ENCODE measurements at regions not wholly inside any gene's neighbourhood (a gene's known extent, or its start where the extent isn't known, plus 50 kb on each side); places are given as distances from the start of the nearest gene placed in this dataset.
A peak's percentile ranks its signal among the peaks of the same experiment; 100 is the strongest.

DNA sequence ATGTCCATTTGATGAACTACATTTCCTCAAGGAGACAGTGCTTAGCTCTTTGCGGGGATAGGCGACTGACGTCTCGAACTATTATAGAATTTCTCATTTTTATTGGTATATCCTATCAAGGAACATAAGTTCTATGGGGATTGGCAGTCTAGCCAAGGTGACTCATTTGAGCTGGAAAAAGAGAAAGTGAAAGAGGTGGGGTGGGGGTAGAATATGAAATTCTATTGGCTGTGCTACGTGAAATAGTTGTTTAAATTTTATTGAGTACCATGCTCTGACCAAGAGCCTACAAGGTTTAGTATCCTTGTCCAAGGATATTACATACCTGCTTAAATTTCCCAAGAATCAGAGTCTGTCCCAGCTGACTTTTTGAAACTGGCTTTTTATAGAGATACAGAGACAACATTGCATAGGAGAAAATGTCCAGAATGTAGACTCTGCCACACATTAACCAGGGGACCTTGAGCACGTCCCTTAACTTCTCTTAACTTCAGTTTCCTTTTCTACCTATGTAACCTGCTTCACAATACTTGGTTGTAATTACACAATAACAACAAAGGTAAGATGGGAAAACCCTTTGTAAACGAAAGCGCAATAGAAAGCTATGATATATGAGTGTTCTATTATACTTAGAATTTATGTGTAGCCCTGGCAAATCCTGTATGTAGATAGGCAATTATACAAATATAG lies 226.4 kb upstream of the WWC1 start:
- 0 out of 6 replicates have a peak overlapping the region, but pooled peaks of 1 of the 3 experiments have one; percentile 10 for H3K4me3 ChIP-seq (replicated peaks in 1 of 3; ENCODE audit: insufficient read depth in 1 of 3, low read depth in 2 of 3, low read length in 3 of 3)
- ChIA-PET POLR2A (no interaction called here), CTCF (ENCODE audit: low intra/inter-chr PET ratio, low total read pairs) (no interaction called here)
- H4K20me1 ChIP-seq (ENCODE audit: insufficient read depth, low read length): no peaks in the 10 kb centered on the region
- in situ Hi-C loops (cut with HindIII; ENCODE audit: extremely low pct_ligation_motif_present, low pct_unique_long_range_greater_than_20kb) (no loop called here), intact Hi-C loops (cut with micrococcal nuclease; ENCODE audit: unreplicated experiment) (no loop called here)
- no peak for TF ChIP-seq ZBTB7A (CRISPR knock-in tag; IDR thresholded peaks at IDR 0.05)
- peak; percentile 66 for TF ChIP-seq CEBPB (IDR thresholded peaks at IDR 0.05; ENCODE audit: borderline replicate concordance, low read depth, low read length)
- H3K27me3 ChIP-seq (ENCODE audit: control insufficient read depth in 1 of 2, insufficient read depth in 2 of 2, low read length in 2 of 2): peaks cover 0 to 5% of the 10 kb centered on the region in 2 experiments; a peak in 2 of 5 replicates
- H3K79me2 ChIP-seq (ENCODE audit: insufficient read depth, low read length): no peaks in the 10 kb centered on the region
- FAIRE-seq: no peak
- H3K9ac ChIP-seq (ENCODE audit: insufficient read depth, low read depth, low read length): no peak overlapping the region
- 33% methylated on average over 8 of the region's 8 CpGs for WGBS (ENCODE audit: low lambda C conversion rate)
- H3K4me2 ChIP-seq (ENCODE audit: low read depth, low read length): peak overlapping the region; percentile 15; the same call in 1 of the 2 replicates
- BruUV-seq (replicated peaks): no TSS peak
- peak; percentile 13 for DNase-seq (ENCODE audit: low spot score)
- no peak overlapping the region for H3K27ac ChIP-seq (ENCODE audit: extremely low read length, insufficient read depth, low read length)
- no peaks in the 10 kb centered on the region for H3K36me3 ChIP-seq (replicated peaks in 1 of 2; ENCODE audit: control insufficient read depth in 1 of 2, insufficient read depth in 2 of 2, low read length in 2 of 2)
- H2AFZ ChIP-seq (ENCODE audit: low read length): no peak overlapping the region
- H3K9me3 ChIP-seq (ENCODE audit: low read length): no peaks in the 10 kb centered on the region
- ATAC-seq: peak; percentile 86
- H3K4me1 ChIP-seq (ENCODE audit: insufficient read depth, low read length): peaks cover 5% of the 10 kb centered on the region; the same call in 1 of the 2 replicates

DNA sequence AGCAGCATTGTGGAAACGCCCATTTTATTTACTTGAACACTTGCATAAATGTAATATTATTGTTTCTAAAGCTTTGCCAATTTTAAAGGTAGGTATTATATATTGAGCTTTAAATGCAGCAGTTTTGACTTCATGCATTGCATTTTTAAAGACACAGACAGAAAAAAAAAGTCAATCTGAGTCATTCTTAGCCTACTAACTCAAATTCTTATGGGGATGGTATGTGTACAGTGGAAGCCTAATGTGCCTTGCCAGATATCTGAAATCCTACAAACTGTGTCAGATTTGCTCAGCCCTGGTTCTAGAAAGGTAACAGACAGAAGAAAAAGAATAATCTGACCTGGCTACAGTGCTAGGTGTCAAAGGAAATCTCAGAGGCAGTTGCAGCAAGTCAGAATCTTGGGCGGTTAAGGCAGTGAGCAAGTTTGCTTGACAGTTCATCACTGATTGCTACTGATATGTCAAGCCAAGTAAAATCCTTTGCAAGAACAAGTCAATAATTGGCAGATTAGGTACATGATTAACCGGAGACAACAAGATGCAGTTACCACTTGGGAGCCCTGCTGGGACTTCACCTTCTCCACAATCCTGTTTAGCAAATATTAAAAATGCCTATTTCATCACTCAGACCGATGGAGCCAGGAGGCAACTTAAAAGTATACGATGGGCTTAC lies 224.8 kb upstream of the WWC1 start:
- in situ Hi-C loops (cut with HindIII; ENCODE audit: extremely low pct_ligation_motif_present, low pct_unique_long_range_greater_than_20kb) (no loop called here), intact Hi-C loops (cut with micrococcal nuclease; ENCODE audit: unreplicated experiment) (no loop called here)
- no peaks in the 10 kb centered on the region for H4K20me1 ChIP-seq (ENCODE audit: insufficient read depth, low read length)
- no peak overlapping the region for H2AFZ ChIP-seq (ENCODE audit: low read length)
- ATAC-seq: no peak
- H3K36me3 ChIP-seq (replicated peaks in 1 of 2; ENCODE audit: control insufficient read depth in 1 of 2, insufficient read depth in 2 of 2, low read length in 2 of 2): no peaks in the 10 kb centered on the region
- no peak for FAIRE-seq
- 4% methylated on average over 5 of the region's 5 CpGs for WGBS (ENCODE audit: low lambda C conversion rate)
- no peak overlapping the region for H3K4me3 ChIP-seq (replicated peaks in 1 of 3; ENCODE audit: insufficient read depth in 1 of 3, low read depth in 2 of 3, low read length in 3 of 3)
- CTCF ChIA-PET (ENCODE audit: low intra/inter-chr PET ratio, low total read pairs): no interaction called here
- no peak overlapping the region for H3K9ac ChIP-seq (ENCODE audit: insufficient read depth, low read depth, low read length)
- POLR2A ChIA-PET: no interaction called here
- peaks cover 5% of the 10 kb centered on the region; the same call in 1 of the 2 replicates for H3K4me1 ChIP-seq (ENCODE audit: insufficient read depth, low read length)
- H3K27me3 ChIP-seq (ENCODE audit: control insufficient read depth in 1 of 2, insufficient read depth in 2 of 2, low read length in 2 of 2): peaks cover 0 to 5% of the 10 kb centered on the region in 2 experiments; a peak in 2 of 5 replicates
- DNase-seq (ENCODE audit: low spot score): no peak
- H3K9me3 ChIP-seq (ENCODE audit: low read length): no peaks in the 10 kb centered on the region
- H3K27ac ChIP-seq (ENCODE audit: extremely low read length, insufficient read depth, low read length): no peak overlapping the region
- BruUV-seq (replicated peaks): no TSS peak
- no peak overlapping the region for H3K4me2 ChIP-seq (ENCODE audit: low read depth, low read length)
- no peaks in the 10 kb centered on the region for H3K79me2 ChIP-seq (ENCODE audit: insufficient read depth, low read length)
- TF ChIP-seq CENPX (CRISPR knock-in tag; IDR thresholded peaks at IDR 0.05) (no peak), ZNF510 (CRISPR knock-in tag; IDR thresholded peaks at IDR 0.05; ENCODE audit: low read depth) (no peak), SOX6 (IDR thresholded peaks at IDR 0.05) (no peak), SOX6 (CRISPR knock-in tag; IDR thresholded peaks at IDR 0.05) (no peak), ZBTB37 (CRISPR knock-in tag; IDR thresholded peaks at IDR 0.05) (no peak)
